GM12873 (cell line): ENCODE measurements at regions not wholly inside any gene's neighbourhood (a gene's known extent, or its start where the extent isn't known, plus 50 kb on each side); places are given as distances from the start of the nearest gene placed in this dataset.

ENCODE experiments used
- CTCF ChIP-seq: IDR thresholded peaks from 2 replicates; pipeline ENCODE4 v1.5.1; 2012; ENCODE audit warnings: low read depth, mild to moderate bottlenecking, moderate library complexity, low read length, control low read depth; ENCODE audit not compliant: insufficient read depth; ENCODE audit errors: missing control alignments

- no peak for TF ChIP-seq CTCF
Measured at GRCh38 chr6:93515736-93516135, 96.4 kb upstream of the EPHA7 start.

- no peak for TF ChIP-seq CTCF
Measured at GRCh38 chr6:93498713-93499112, 79.4 kb upstream of the EPHA7 start.

- TF ChIP-seq CTCF: no peak
Measured at GRCh38 chr6:93496548-93496947, 77.2 kb upstream of the EPHA7 start.

- no peak for TF ChIP-seq CTCF
Measured at GRCh38 chr6:93494057-93494456, 74.7 kb upstream of the EPHA7 start.

- no peak for TF ChIP-seq CTCF
Measured at GRCh38 chr6:93474733-93475179, 55.4 kb upstream of the EPHA7 start.

GRCh38 chr6:93471281-93471680 is 51.9 kb upstream of the EPHA7 start:
- no peak for TF ChIP-seq CTCF
